ENCODE measurements at regions not wholly inside any gene's neighbourhood (a gene's known extent, or its start where the extent isn't known, plus 50 kb on each side); places are given as distances from the start of the nearest gene placed in this dataset.
"Not testable (repeated sequence)": the region's sequence is repeated elsewhere in the genome, so short reads cannot be mapped to it uniquely, and the experiment has no call there.

DNA sequence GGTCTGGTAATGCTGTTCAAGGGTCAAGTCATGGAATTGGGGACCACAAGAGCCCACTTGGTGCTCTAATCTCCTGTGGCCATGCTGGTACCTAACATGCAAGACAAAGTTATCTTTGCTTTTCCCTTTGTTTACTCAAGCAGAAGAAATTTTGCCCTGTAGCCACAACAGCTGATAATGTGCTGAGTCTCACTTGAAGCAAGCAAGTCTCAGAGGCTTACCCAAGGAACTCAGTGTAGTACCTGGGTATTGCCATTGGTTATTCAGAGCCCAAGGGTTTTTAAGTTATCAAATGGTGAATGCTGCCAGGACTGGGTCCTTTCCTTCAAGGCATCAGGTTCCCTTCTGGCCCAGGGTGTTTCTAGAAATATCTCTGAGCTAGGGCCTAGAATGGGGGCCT lies 198.9 kb upstream of the RNPC3 start:
- Mint-ChIP-seq H3K36me3 (no peaks in the 10 kb centered on the region), H3K4me1 (no peaks in the 10 kb centered on the region), H3K27ac (no peak overlapping the region), H3K9me3 (no peaks in the 10 kb centered on the region), H3K4me3 (no peak overlapping the region), H3K27me3 (no peaks in the 10 kb centered on the region)
- no peak for DNase-seq
- CTCF ChIA-PET, result no interaction called here

DNA sequence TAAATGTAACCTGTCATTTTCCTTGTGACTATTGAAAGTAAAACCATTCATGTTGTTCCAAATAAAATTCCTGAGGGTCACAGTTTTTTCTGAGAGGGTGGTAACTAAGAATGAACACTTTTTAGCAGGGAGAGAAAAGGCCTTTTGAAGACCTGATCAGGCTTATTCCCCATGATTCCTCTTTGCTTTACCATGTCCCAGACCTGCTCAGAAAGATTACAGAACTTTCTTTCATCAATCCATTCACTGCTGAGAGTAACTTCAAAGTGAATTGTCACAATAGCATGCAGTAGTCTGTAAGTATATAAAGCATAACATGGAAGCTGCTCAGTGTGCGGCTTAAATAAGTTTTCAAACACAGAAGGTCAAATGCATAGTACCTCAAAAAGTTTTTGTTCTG lies 201.5 kb upstream of the COL11A1 start:
- Mint-ChIP-seq H3K4me3 (no peak overlapping the region), H3K4me1 (no peaks in the 10 kb centered on the region), H3K9me3 (peaks cover 1% of the 10 kb centered on the region), H3K27me3 (no peaks in the 10 kb centered on the region), H3K27ac (no peak overlapping the region), H3K36me3 (no peaks in the 10 kb centered on the region)
- CTCF ChIA-PET, result no interaction called here
- DNase-seq, result no peak

DNA sequence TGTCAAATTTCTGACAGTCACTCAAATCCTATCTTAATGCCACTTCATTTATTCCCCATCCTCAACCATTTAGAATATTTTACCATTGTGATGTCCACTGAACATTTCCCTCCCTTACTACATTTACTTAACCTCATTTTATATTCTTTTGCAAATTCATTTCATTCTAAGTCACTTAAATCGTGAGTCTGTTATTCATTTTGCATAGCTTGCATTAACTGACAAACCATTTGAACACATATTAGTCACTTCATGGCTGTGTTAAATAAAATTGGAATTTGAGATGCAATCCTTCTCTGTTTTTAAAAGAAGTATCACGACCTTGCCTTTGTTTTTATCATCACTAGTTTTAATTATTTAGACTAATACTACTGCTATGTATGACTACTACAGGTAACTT lies 199.4 kb upstream of the COL11A1 start:
- H3K27me3 Mint-ChIP-seq, result no peaks in the 10 kb centered on the region
- no peak overlapping the region for H3K27ac Mint-ChIP-seq
- H3K9me3 Mint-ChIP-seq, result peaks cover 1% of the 10 kb centered on the region
- no peaks in the 10 kb centered on the region for H3K36me3 Mint-ChIP-seq
- CTCF ChIA-PET, result no interaction called here
- H3K4me1 Mint-ChIP-seq, result no peaks in the 10 kb centered on the region
- no peak overlapping the region for H3K4me3 Mint-ChIP-seq
- no peak for DNase-seq

GRCh38 chr1:103283841-103284669 lies 175.7 kb upstream of the COL11A1 start:
- Mint-ChIP-seq H3K36me3 (no peaks in the 10 kb centered on the region), H3K9me3 (peaks cover 2% of the 10 kb centered on the region), H3K27me3 (no peaks in the 10 kb centered on the region), H3K4me1 (no peaks in the 10 kb centered on the region), H3K4me3 (no peak overlapping the region), H3K27ac (no peak overlapping the region)
- CTCF ChIA-PET, result no interaction called here
- no peak for DNase-seq

- CTCF ChIA-PET, result no interaction called here
- DNase-seq, result no peak
- no peaks in the 10 kb centered on the region for H3K27me3 Mint-ChIP-seq
- no peaks in the 10 kb centered on the region for H3K36me3 Mint-ChIP-seq
- H3K4me1 Mint-ChIP-seq, result no peaks in the 10 kb centered on the region
- peaks cover 2% of the 10 kb centered on the region for H3K9me3 Mint-ChIP-seq
- H3K4me3 Mint-ChIP-seq, result no peak overlapping the region
- H3K27ac Mint-ChIP-seq, result no peak overlapping the region
These were observed 175.0 kb upstream of the COL11A1 start for GRCh38 chr1:103283371-103283770.

- DNase-seq, result no peak
- H3K4me3 Mint-ChIP-seq, result no peak overlapping the region
- H3K27ac Mint-ChIP-seq, result no peak overlapping the region
- H3K27me3 Mint-ChIP-seq, result no peaks in the 10 kb centered on the region
- CTCF ChIA-PET, result no interaction called here
- peaks cover 2% of the 10 kb centered on the region for H3K9me3 Mint-ChIP-seq
- no peaks in the 10 kb centered on the region for H3K4me1 Mint-ChIP-seq
- no peaks in the 10 kb centered on the region for H3K36me3 Mint-ChIP-seq
These were observed 167.4 kb upstream of the COL11A1 start for GRCh38 chr1:103275725-103276124.

DNA sequence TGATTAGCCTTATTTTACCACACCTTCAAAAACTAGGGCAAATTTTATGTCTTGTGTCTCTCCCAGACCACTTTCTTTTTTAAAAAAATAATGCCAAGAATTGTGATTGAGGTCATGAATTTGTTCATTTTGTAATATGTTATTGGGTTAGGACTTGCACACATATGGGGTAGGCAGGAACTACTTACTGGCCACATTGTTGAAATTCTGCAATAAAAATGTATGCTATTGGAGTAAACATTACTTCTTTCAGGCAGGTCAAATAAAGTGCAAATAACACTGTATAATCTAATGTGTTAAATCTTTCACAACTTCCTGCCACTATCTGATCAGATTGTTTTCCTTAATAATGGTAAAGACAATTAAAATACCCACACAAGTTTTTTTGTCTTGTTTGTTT lies 166.6 kb upstream of the COL11A1 start:
- H3K4me3 Mint-ChIP-seq, result no peak overlapping the region
- CTCF ChIA-PET, result no interaction called here
- H3K4me1 Mint-ChIP-seq, result no peaks in the 10 kb centered on the region
- H3K36me3 Mint-ChIP-seq, result no peaks in the 10 kb centered on the region
- no peaks in the 10 kb centered on the region for H3K27me3 Mint-ChIP-seq
- H3K9me3 Mint-ChIP-seq, result no peaks in the 10 kb centered on the region
- no peak overlapping the region for H3K27ac Mint-ChIP-seq
- no peak for DNase-seq

DNA sequence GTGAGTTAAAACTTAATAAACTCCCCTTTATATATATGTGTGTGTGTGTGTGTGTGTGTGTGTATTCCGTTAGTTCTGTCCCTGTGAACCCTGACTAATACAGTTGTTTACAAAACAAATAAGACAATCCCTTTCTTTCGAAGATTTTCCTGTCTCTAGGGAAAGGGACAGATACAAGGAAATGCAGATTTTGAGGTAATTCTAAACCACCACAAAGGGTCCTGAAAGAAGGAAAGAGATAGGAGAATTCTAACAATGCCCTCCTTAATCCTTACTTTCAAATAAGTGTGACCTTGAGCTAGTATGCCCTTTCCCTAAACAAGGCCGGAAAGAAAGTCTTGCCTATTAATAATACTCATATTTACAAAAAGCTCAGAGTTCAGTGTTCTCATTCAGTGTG lies 164.8 kb upstream of the COL11A1 start:
- no peak overlapping the region for H3K4me3 Mint-ChIP-seq
- DNase-seq, result no peak
- H3K27me3 Mint-ChIP-seq, result no peaks in the 10 kb centered on the region
- CTCF ChIA-PET, result no interaction called here
- H3K36me3 Mint-ChIP-seq, result no peaks in the 10 kb centered on the region
- no peaks in the 10 kb centered on the region for H3K9me3 Mint-ChIP-seq
- H3K4me1 Mint-ChIP-seq, result no peaks in the 10 kb centered on the region
- H3K27ac Mint-ChIP-seq, result no peak overlapping the region

DNA sequence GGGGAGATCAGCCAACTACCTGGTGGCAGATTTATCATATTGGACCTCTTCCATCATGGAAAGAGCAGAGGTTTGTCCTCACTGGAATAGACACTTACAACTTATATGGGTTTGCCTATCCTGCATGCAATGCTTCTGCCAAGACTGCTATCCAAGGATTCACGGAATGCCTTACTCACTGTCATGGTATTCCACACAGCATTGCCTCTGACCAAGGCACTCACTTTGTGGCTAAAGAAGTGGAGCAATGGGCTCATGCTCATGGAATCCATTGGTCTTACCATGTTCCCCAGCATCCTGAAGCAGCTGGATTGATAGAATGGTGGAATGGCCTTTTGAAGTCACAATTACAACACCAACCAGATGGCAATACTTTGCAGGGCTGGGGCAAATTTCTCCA lies 163.1 kb upstream of the COL11A1 start:
- H3K27ac Mint-ChIP-seq, CTCF ChIA-PET, H3K4me3 Mint-ChIP-seq, H3K9me3 Mint-ChIP-seq, H3K4me1 Mint-ChIP-seq, DNase-seq, H3K36me3 Mint-ChIP-seq, H3K27me3 Mint-ChIP-seq: not testable (repeated sequence)

DNA sequence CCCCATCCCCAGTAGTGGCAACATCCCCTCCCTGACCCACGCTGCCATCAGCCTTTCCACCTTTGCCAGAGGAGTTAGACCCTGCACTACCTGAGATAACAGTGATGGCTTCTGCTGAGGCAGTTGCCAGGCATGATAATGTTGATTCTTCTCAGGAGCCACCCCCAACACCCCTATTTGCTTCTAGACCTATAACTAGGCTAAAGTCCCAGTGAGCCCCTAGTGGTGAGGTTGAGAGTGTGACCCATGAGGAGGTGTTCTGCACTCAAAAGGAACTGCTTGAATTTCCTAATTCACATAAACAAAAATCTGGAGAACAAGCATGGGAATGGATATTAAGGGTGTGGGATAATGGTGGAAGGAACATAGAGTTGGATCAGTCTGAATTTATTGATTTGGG lies 159.6 kb upstream of the COL11A1 start:
- Mint-ChIP-seq H3K36me3 (no peaks in the 10 kb centered on the region), H3K4me3 (no peak overlapping the region), H3K27ac (no peak overlapping the region), H3K9me3 (no peaks in the 10 kb centered on the region), H3K4me1 (no peaks in the 10 kb centered on the region), H3K27me3 (no peaks in the 10 kb centered on the region)
- DNase-seq, result no peak
- CTCF ChIA-PET, result no interaction called here

- CTCF ChIA-PET, result no interaction called here
- H3K27ac Mint-ChIP-seq, result no peak overlapping the region
- no peak for DNase-seq
- no peaks in the 10 kb centered on the region for H3K4me1 Mint-ChIP-seq
- no peaks in the 10 kb centered on the region for H3K27me3 Mint-ChIP-seq
- H3K4me3 Mint-ChIP-seq, result no peak overlapping the region
- H3K36me3 Mint-ChIP-seq, result no peaks in the 10 kb centered on the region
- no peaks in the 10 kb centered on the region for H3K9me3 Mint-ChIP-seq
These were observed 158.9 kb upstream of the COL11A1 start for GRCh38 chr1:103267266-103267665.

- Mint-ChIP-seq H3K27me3 (no peaks in the 10 kb centered on the region), H3K36me3 (no peaks in the 10 kb centered on the region), H3K9me3 (no peaks in the 10 kb centered on the region), H3K4me1 (no peaks in the 10 kb centered on the region), H3K4me3 (no peak overlapping the region), H3K27ac (no peak overlapping the region)
- CTCF ChIA-PET, result no interaction called here
- no peak for DNase-seq
These were observed 157.7 kb upstream of the COL11A1 start for GRCh38 chr1:103266036-103266435.

- DNase-seq, result no peak
- H3K4me3 Mint-ChIP-seq, result no peak overlapping the region
- H3K9me3 Mint-ChIP-seq, result no peaks in the 10 kb centered on the region
- H3K27ac Mint-ChIP-seq, result no peak overlapping the region
- no peaks in the 10 kb centered on the region for H3K36me3 Mint-ChIP-seq
- CTCF ChIA-PET, result no interaction called here
- H3K27me3 Mint-ChIP-seq, result no peaks in the 10 kb centered on the region
- H3K4me1 Mint-ChIP-seq, result no peaks in the 10 kb centered on the region
These were observed 157.2 kb upstream of the COL11A1 start for GRCh38 chr1:103265551-103265950.

- no peaks in the 10 kb centered on the region for H3K36me3 Mint-ChIP-seq
- no peak overlapping the region for H3K4me3 Mint-ChIP-seq
- no peak for DNase-seq
- no peaks in the 10 kb centered on the region for H3K9me3 Mint-ChIP-seq
- H3K27me3 Mint-ChIP-seq, result no peaks in the 10 kb centered on the region
- H3K27ac Mint-ChIP-seq, result no peak overlapping the region
- no peaks in the 10 kb centered on the region for H3K4me1 Mint-ChIP-seq
- CTCF ChIA-PET, result no interaction called here
These were observed 151.7 kb upstream of the COL11A1 start for GRCh38 chr1:103259982-103260381.

GRCh38 chr1:103256490-103256889 lies 148.2 kb upstream of the COL11A1 start:
- CTCF ChIA-PET, result no interaction called here
- Mint-ChIP-seq H3K27me3 (no peaks in the 10 kb centered on the region), H3K27ac (no peak overlapping the region), H3K4me3 (no peak overlapping the region), H3K36me3 (no peaks in the 10 kb centered on the region), H3K4me1 (no peaks in the 10 kb centered on the region), H3K9me3 (no peaks in the 10 kb centered on the region)
- DNase-seq, result no peak

GRCh38 chr1:103254691-103255090 lies 146.4 kb upstream of the COL11A1 start:
- no peak for DNase-seq
- Mint-ChIP-seq H3K4me1 (no peaks in the 10 kb centered on the region), H3K9me3 (no peaks in the 10 kb centered on the region), H3K27me3 (no peaks in the 10 kb centered on the region), H3K27ac (no peak overlapping the region), H3K36me3 (no peaks in the 10 kb centered on the region), H3K4me3 (no peak overlapping the region)
- CTCF ChIA-PET, result no interaction called here

All from activated naive CD4-positive, alpha-beta T cell treated with anti-CD3 and anti-CD28 coated beads, Interleukin-2, amount 10 ng/mL, durations not matched to agents 7 days and 5 days (primary cell).